ENCODE measurements at regions not wholly inside any gene's neighbourhood (a gene's known extent, or its start where the extent isn't known, plus 50 kb on each side); places are given as distances from the start of the nearest gene placed in this dataset.
A peak's percentile ranks its signal among the peaks of the same experiment; 100 is the strongest.

GRCh38 chr22:22348127-22348814 lies 103.7 kb downstream of the VPREB1 start:
- no peaks in the 10 kb centered on the region for H3K79me2 ChIP-seq (ENCODE audit: insufficient read depth, low read length)
- H3K9ac ChIP-seq (ENCODE audit: extremely low read depth, insufficient read length, low read length): no peak overlapping the region
- no peak overlapping the region for H3K27ac ChIP-seq (ENCODE audit: insufficient read length, low read depth, low read length)
- no peak overlapping the region for H3K4me2 ChIP-seq (ENCODE audit: insufficient read depth, insufficient read length, low read length)
- H4K8ac ChIP-seq (replicated peaks; ENCODE audit: insufficient read length, low read depth, low read length): no peak overlapping the region
- H3K27me3 Mint-ChIP-seq (ENCODE audit: low read depth): peaks cover 100% of the 10 kb centered on the region
- H3K9me3 ChIP-seq (ENCODE audit: control insufficient read depth, low read depth, low read length): no peaks in the 10 kb centered on the region
- H3K9me3 Mint-ChIP-seq: no peaks in the 10 kb centered on the region; a peak in 1 of 5 replicates
- no peak overlapping the region for H3K14ac ChIP-seq (ENCODE audit: insufficient read depth, low read length)
- H2AFZ ChIP-seq (ENCODE audit: low read length): no peak overlapping the region
- peaks cover 3% of the 10 kb centered on the region; the same call in 1 of the 2 replicates for H3K4me1 ChIP-seq (ENCODE audit: insufficient read depth, low read length)
- H3K4ac ChIP-seq (ENCODE audit: low read depth, low read length): no peak overlapping the region
- no peak overlapping the region; a peak in 1 of 5 replicates for H3K4me3 Mint-ChIP-seq
- H2BK120ac ChIP-seq (ENCODE audit: low read depth, low read length, poor library complexity, severe bottlenecking): no peak overlapping the region
- peak; percentile 49; the same call in 2 of the 3 replicates for TF ChIP-seq CTCF (conservative IDR thresholded peaks at IDR 0.05)
- H3K36me3 Mint-ChIP-seq (ENCODE audit: insufficient read depth in 1 of 3, low read depth in 3 of 3): no peaks in the 10 kb centered on the region
- no peak overlapping the region for H3K27ac Mint-ChIP-seq
- H3K27me3 ChIP-seq (ENCODE audit: insufficient read depth, low read length): peaks cover 78% of the 10 kb centered on the region
- no peak overlapping the region for H2BK20ac ChIP-seq (ENCODE audit: low read depth, low read length, poor library complexity, severe bottlenecking)
- H3K79me1 ChIP-seq (ENCODE audit: insufficient read depth, low read depth, low read length, poor library complexity, severe bottlenecking): no peaks in the 10 kb centered on the region
- no peak overlapping the region for H2BK12ac ChIP-seq (ENCODE audit: insufficient read length, low read depth, low read length)
- DNase-seq: peak; percentile 64
- peaks cover 30 to 32% of the 10 kb centered on the region in 2 experiments for H3K4me1 Mint-ChIP-seq
- H4K91ac ChIP-seq (ENCODE audit: insufficient read length, low read depth, low read length): no peak overlapping the region
- H4K5ac ChIP-seq (ENCODE audit: insufficient read length, low read depth, low read length): no peak overlapping the region
- H3T11ph ChIP-seq (ENCODE audit: low read length): no peak overlapping the region
- no peaks in the 10 kb centered on the region for H4K20me1 ChIP-seq (ENCODE audit: control insufficient read depth, insufficient read depth, insufficient read length)
- no CpG with 5 or more reads among the region's 5 CpGs for WGBS (ENCODE audit: extremely low coverage, insufficient read length, low lambda C conversion rate)
- H3K23ac ChIP-seq (ENCODE audit: insufficient read length, low read depth, low read length): no peak overlapping the region
- no peak overlapping the region for H2BK15ac ChIP-seq (ENCODE audit: low read depth, low read length)
- H3K18ac ChIP-seq (ENCODE audit: insufficient read length, low read depth, low read length): no peak overlapping the region
- H3K23me2 ChIP-seq (ENCODE audit: insufficient read length, low read depth, low read length, poor library complexity, severe bottlenecking): no peaks in the 10 kb centered on the region
- no peak overlapping the region for H3K56ac ChIP-seq (ENCODE audit: insufficient read length, low read depth, low read length)
- H2AK5ac ChIP-seq (ENCODE audit: insufficient read length, low read length): no peak overlapping the region
- no peak overlapping the region for H2BK5ac ChIP-seq (ENCODE audit: insufficient read length, low read length)
